ENCODE measurements at regions not wholly inside any gene's neighbourhood (a gene's known extent, or its start where the extent isn't known, plus 50 kb on each side); places are given as distances from the start of the nearest gene placed in this dataset.

GRCh38 chr10:8563478-8563877 lies 509.0 kb downstream of the GATA3 start:
- intact Hi-C loops (cut with DNase I), result no loop called here
- TF ChIP-seq CTCF (IDR thresholded peaks at IDR 0.05) (no peak), POLR2AphosphoS5 (IDR thresholded peaks at IDR 0.05; ENCODE audit: insufficient read depth in 1 of 2, low read depth in 1 of 2) (no peak), POLR2A (IDR thresholded peaks at IDR 0.05) (no peak)
- no peak overlapping the region for H3K4me3 ChIP-seq

GRCh38 chr10:8566737-8567136 lies 512.2 kb downstream of the GATA3 start:
- H3K36me3 ChIP-seq, result no peaks in the 10 kb centered on the region
- intact Hi-C loops (cut with DNase I), result no loop called here
- TF ChIP-seq POLR2AphosphoS5 (IDR thresholded peaks at IDR 0.05; ENCODE audit: insufficient read depth in 1 of 2, low read depth in 1 of 2), result no peak
- TF ChIP-seq CTCF (IDR thresholded peaks at IDR 0.05), result no peak
- no peak for TF ChIP-seq POLR2A (IDR thresholded peaks at IDR 0.05)

More at GRCh38 chr10:8563478-8563877, 509.0 kb downstream of the GATA3 start:
- no peaks in the 10 kb centered on the region for H3K27me3 ChIP-seq
- no peaks in the 10 kb centered on the region for H3K4me1 ChIP-seq
- H3K27ac ChIP-seq, result no peak overlapping the region
- H3K9me3 ChIP-seq, result no peaks in the 10 kb centered on the region
- H3K36me3 ChIP-seq, result no peaks in the 10 kb centered on the region
- no peak for DNase-seq (ENCODE audit: extremely low spot score in 2 of 2)

GRCh38 chr10:8568401-8568800 lies 513.9 kb downstream of the GATA3 start:
- no peak overlapping the region for H3K4me3 ChIP-seq
- no peak for TF ChIP-seq POLR2A (IDR thresholded peaks at IDR 0.05)
- no peak for TF ChIP-seq POLR2AphosphoS5 (IDR thresholded peaks at IDR 0.05; ENCODE audit: insufficient read depth in 1 of 2, low read depth in 1 of 2)
- no peak for TF ChIP-seq CTCF (IDR thresholded peaks at IDR 0.05)
- DNase-seq (ENCODE audit: extremely low spot score in 2 of 2), result no peak
- H3K4me1 ChIP-seq, result no peaks in the 10 kb centered on the region
- H3K27me3 ChIP-seq, result no peaks in the 10 kb centered on the region
- H3K9me3 ChIP-seq, result no peaks in the 10 kb centered on the region
- no peak overlapping the region for H3K27ac ChIP-seq
- intact Hi-C loops (cut with DNase I), result no loop called here
- H3K36me3 ChIP-seq, result no peaks in the 10 kb centered on the region

More at GRCh38 chr10:8566737-8567136, 512.2 kb downstream of the GATA3 start:
- no peaks in the 10 kb centered on the region for H3K27me3 ChIP-seq
- no peak overlapping the region for H3K4me3 ChIP-seq
- H3K4me1 ChIP-seq, result no peaks in the 10 kb centered on the region
- no peak for DNase-seq (ENCODE audit: extremely low spot score in 2 of 2)
- H3K9me3 ChIP-seq, result no peaks in the 10 kb centered on the region
- H3K27ac ChIP-seq, result no peak overlapping the region

- Histone ChIP-seq H3K9me3 (no peaks in the 10 kb centered on the region), H3K4me3 (no peak overlapping the region), H3K27me3 (no peaks in the 10 kb centered on the region), H3K27ac (no peak overlapping the region), H3K4me1 (no peaks in the 10 kb centered on the region), H3K36me3 (no peaks in the 10 kb centered on the region)
- intact Hi-C loops (cut with DNase I), result no loop called here
- TF ChIP-seq CTCF (IDR thresholded peaks at IDR 0.05), result no peak
- TF ChIP-seq POLR2A (IDR thresholded peaks at IDR 0.05), result no peak
- TF ChIP-seq POLR2AphosphoS5 (IDR thresholded peaks at IDR 0.05; ENCODE audit: insufficient read depth in 1 of 2, low read depth in 1 of 2), result no peak
- DNase-seq (ENCODE audit: extremely low spot score in 2 of 2), result no peak
These were observed 521.1 kb downstream of the GATA3 start for GRCh38 chr10:8575620-8576019.

GRCh38 chr10:8576281-8576680 lies 521.8 kb downstream of the GATA3 start:
- H3K9me3 ChIP-seq, result no peaks in the 10 kb centered on the region
- H3K4me1 ChIP-seq, result no peaks in the 10 kb centered on the region
- TF ChIP-seq POLR2AphosphoS5 (IDR thresholded peaks at IDR 0.05; ENCODE audit: insufficient read depth in 1 of 2, low read depth in 1 of 2) (no peak), POLR2A (IDR thresholded peaks at IDR 0.05) (no peak), CTCF (IDR thresholded peaks at IDR 0.05) (no peak)
- intact Hi-C loops (cut with DNase I), result no loop called here
- no peaks in the 10 kb centered on the region for H3K36me3 ChIP-seq
- H3K4me3 ChIP-seq, result no peak overlapping the region
- no peak for DNase-seq (ENCODE audit: extremely low spot score in 2 of 2)
- no peak overlapping the region for H3K27ac ChIP-seq
- H3K27me3 ChIP-seq, result no peaks in the 10 kb centered on the region
